ENCODE measurements at regions not wholly inside any gene's neighbourhood (a gene's known extent, or its start where the extent isn't known, plus 50 kb on each side); places are given as distances from the start of the nearest gene placed in this dataset.

- TF ChIP-seq ARID2 (IDR thresholded peaks at IDR 0.05) (no peak), RERE (CRISPR knock-in tag; IDR thresholded peaks at IDR 0.05; ENCODE audit: borderline replicate concordance) (no peak), TAF1 (IDR thresholded peaks at IDR 0.05; ENCODE audit: control insufficient read depth, extremely low read depth, insufficient read depth, low read length, severe bottlenecking) (no peak), CEBPB (tag; IDR thresholded peaks at IDR 0.05) (no peak), ARNT (IDR thresholded peaks at IDR 0.05) (no peak), YY1 (IDR thresholded peaks at IDR 0.05; ENCODE audit: borderline replicate concordance in 1 of 3, control insufficient read depth in 1 of 3, extremely low read depth in 1 of 3, insufficient read depth in 3 of 3, insufficient read length in 1 of 3, insufficient replicate concordance in 2 of 3, low read depth in 1 of 3, low read length in 2 of 3) (no peak), POLR2A (conservative IDR thresholded peaks at IDR 0.05) (no peak), RCOR1 (IDR thresholded peaks at IDR 0.05; ENCODE audit: borderline replicate concordance in 1 of 2, low read depth in 2 of 2, low read length in 2 of 2) (no peak)
These were observed 190.2 kb upstream of the MPHOSPH6 start for GRCh38 chr16:82360024-82360783.

Measured in K562 (cell line).